Chondrocyte (in vitro differentiated cells): ENCODE measurements at regions not wholly inside any gene's neighbourhood (a gene's known extent, or its start where the extent isn't known, plus 50 kb on each side); places are given as distances from the start of the nearest gene placed in this dataset.

Experiments used
- DNase-seq: peaks from one replicate; pipeline ENCODE4 v3.0.0; 2021; ENCODE audit warnings: mixed read lengths, low spot score
- H3K27ac Mint-ChIP-seq: one replicate; pipeline ENCODE4 v1.8.0; 2021; ENCODE audit warnings: mild to moderate bottlenecking, moderate library complexity, mixed read lengths; ENCODE audit not compliant: unreplicated experiment
- H3K27me3 Mint-ChIP-seq: 2 replicates; pipeline ENCODE4 v1.8.0; 2021; ENCODE audit warnings: low read depth, mixed read lengths
- H3K36me3 Mint-ChIP-seq: 2 replicates; pipeline ENCODE4 v1.8.0; 2021; ENCODE audit warnings: low read depth, mixed read lengths
- H3K4me1 Mint-ChIP-seq: 2 replicates; pipeline ENCODE4 v1.8.0; 2021; ENCODE audit warnings: low read depth, mild to moderate bottlenecking, mixed read lengths
- H3K4me3 Mint-ChIP-seq: one replicate; pipeline ENCODE4 v1.8.0; 2021; ENCODE audit warnings: mild to moderate bottlenecking, moderate library complexity, mixed read lengths; ENCODE audit not compliant: unreplicated experiment
- H3K9me3 Mint-ChIP-seq: 2 replicates; pipeline ENCODE4 v1.8.0; 2021; ENCODE audit warnings: low read depth, mixed read lengths
- CTCF ChIP-seq: fragments of 200-600 bp; sonication (generic); IDR thresholded peaks from 2 replicates; pipeline ENCODE4 v1.5.0; 2021; ENCODE audit warnings: antibody characterized with exemption, mild to moderate bottlenecking, moderate library complexity

GRCh38 chr4:38495446-38495845 is 168.6 kb upstream of the KLF3 start:
- Mint-ChIP-seq H3K27ac (no peak overlapping the region), H3K4me3 (no peak overlapping the region), H3K27me3 (no peaks in the 10 kb centered on the region), H3K9me3 (no peaks in the 10 kb centered on the region), H3K4me1 (peaks cover 5% of the 10 kb centered on the region), H3K36me3 (no peaks in the 10 kb centered on the region)
- no peak for TF ChIP-seq CTCF
- no peak for DNase-seq

- Mint-ChIP-seq H3K4me3 (no peak overlapping the region), H3K27ac (no peak overlapping the region), H3K27me3 (no peaks in the 10 kb centered on the region), H3K36me3 (no peaks in the 10 kb centered on the region), H3K9me3 (no peaks in the 10 kb centered on the region), H3K4me1 (no peaks in the 10 kb centered on the region)
- TF ChIP-seq CTCF, result no peak
- no peak for DNase-seq
Measured at GRCh38 chr4:38497121-38497520, 166.9 kb upstream of the KLF3 start.

- H3K27me3 Mint-ChIP-seq, result no peaks in the 10 kb centered on the region
- no peaks in the 10 kb centered on the region for H3K36me3 Mint-ChIP-seq
- no peak for TF ChIP-seq CTCF
- no peaks in the 10 kb centered on the region for H3K4me1 Mint-ChIP-seq
- DNase-seq, result no peak
- no peaks in the 10 kb centered on the region for H3K9me3 Mint-ChIP-seq
- no peak overlapping the region for H3K27ac Mint-ChIP-seq
- no peak overlapping the region for H3K4me3 Mint-ChIP-seq
Measured at GRCh38 chr4:38499101-38499500, 164.9 kb upstream of the KLF3 start.

GRCh38 chr4:38500433-38500832 is 163.6 kb upstream of the KLF3 start:
- Mint-ChIP-seq H3K9me3 (no peaks in the 10 kb centered on the region), H3K4me1 (no peaks in the 10 kb centered on the region), H3K27me3 (peaks cover 2% of the 10 kb centered on the region), H3K4me3 (no peak overlapping the region), H3K27ac (no peak overlapping the region), H3K36me3 (no peaks in the 10 kb centered on the region)
- no peak for TF ChIP-seq CTCF
- DNase-seq, result no peak

GRCh38 chr4:38501698-38502097 is 162.3 kb upstream of the KLF3 start:
- Mint-ChIP-seq H3K27ac (no peak overlapping the region), H3K4me1 (no peaks in the 10 kb centered on the region), H3K4me3 (no peak overlapping the region), H3K9me3 (no peaks in the 10 kb centered on the region), H3K36me3 (no peaks in the 10 kb centered on the region), H3K27me3 (peaks cover 5% of the 10 kb centered on the region)
- no peak for DNase-seq
- no peak for TF ChIP-seq CTCF
